Chondrocyte (in vitro differentiated cells): ENCODE measurements at regions not wholly inside any gene's neighbourhood (a gene's known extent, or its start where the extent isn't known, plus 50 kb on each side); places are given as distances from the start of the nearest gene placed in this dataset.

Experiments used
- DNase-seq: peaks from one replicate; pipeline ENCODE4 v3.0.0; 2021; ENCODE audit warnings: mixed read lengths, low spot score
- H3K27ac Mint-ChIP-seq: one replicate; pipeline ENCODE4 v1.8.0; 2021; ENCODE audit warnings: mild to moderate bottlenecking, moderate library complexity, mixed read lengths; ENCODE audit not compliant: unreplicated experiment
- H3K27me3 Mint-ChIP-seq: 2 replicates; pipeline ENCODE4 v1.8.0; 2021; ENCODE audit warnings: low read depth, mixed read lengths
- H3K36me3 Mint-ChIP-seq: 2 replicates; pipeline ENCODE4 v1.8.0; 2021; ENCODE audit warnings: low read depth, mixed read lengths
- H3K4me1 Mint-ChIP-seq: 2 replicates; pipeline ENCODE4 v1.8.0; 2021; ENCODE audit warnings: low read depth, mild to moderate bottlenecking, mixed read lengths
- H3K4me3 Mint-ChIP-seq: one replicate; pipeline ENCODE4 v1.8.0; 2021; ENCODE audit warnings: mild to moderate bottlenecking, moderate library complexity, mixed read lengths; ENCODE audit not compliant: unreplicated experiment
- H3K9me3 Mint-ChIP-seq: 2 replicates; pipeline ENCODE4 v1.8.0; 2021; ENCODE audit warnings: low read depth, mixed read lengths
- TF ChIP-seq, protein P1 (sequence below): fragments of 200-600 bp; sonication (generic); IDR thresholded peaks from 2 replicates; pipeline ENCODE4 v1.5.0; 2021; ENCODE audit warnings: antibody characterized with exemption, mild to moderate bottlenecking, moderate library complexity

DNA sequence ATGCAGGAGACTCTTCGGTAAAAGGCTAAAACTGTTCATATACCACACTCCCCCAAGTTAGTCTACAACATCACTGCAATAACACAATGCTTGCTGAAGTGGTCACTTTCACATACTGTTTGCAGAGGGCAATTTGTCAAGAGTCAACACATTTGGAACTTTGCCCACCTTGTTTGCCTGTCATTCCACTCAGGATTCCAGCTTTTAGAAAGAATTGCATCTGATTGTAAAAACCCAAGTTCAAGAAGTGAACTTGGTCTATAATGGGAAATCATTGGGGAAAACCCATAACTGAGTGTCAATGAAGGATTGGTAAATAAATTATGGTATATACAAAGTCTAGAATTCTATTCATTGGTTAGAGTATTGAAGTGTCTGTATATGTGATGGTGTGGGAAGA lies 120.5 kb downstream of the GADD45G start:
- Mint-ChIP-seq H3K4me1 (no peaks in the 10 kb centered on the region), H3K9me3 (no peaks in the 10 kb centered on the region), H3K27ac (no peak overlapping the region), H3K36me3 (no peaks in the 10 kb centered on the region), H3K4me3 (no peak overlapping the region), H3K27me3 (peaks cover 12% of the 10 kb centered on the region)
- DNase-seq = no peak
- TF ChIP-seq, protein P1, sequence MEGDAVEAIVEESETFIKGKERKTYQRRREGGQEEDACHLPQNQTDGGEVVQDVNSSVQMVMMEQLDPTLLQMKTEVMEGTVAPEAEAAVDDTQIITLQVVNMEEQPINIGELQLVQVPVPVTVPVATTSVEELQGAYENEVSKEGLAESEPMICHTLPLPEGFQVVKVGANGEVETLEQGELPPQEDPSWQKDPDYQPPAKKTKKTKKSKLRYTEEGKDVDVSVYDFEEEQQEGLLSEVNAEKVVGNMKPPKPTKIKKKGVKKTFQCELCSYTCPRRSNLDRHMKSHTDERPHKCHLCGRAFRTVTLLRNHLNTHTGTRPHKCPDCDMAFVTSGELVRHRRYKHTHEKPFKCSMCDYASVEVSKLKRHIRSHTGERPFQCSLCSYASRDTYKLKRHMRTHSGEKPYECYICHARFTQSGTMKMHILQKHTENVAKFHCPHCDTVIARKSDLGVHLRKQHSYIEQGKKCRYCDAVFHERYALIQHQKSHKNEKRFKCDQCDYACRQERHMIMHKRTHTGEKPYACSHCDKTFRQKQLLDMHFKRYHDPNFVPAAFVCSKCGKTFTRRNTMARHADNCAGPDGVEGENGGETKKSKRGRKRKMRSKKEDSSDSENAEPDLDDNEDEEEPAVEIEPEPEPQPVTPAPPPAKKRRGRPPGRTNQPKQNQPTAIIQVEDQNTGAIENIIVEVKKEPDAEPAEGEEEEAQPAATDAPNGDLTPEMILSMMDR = no peak

DNA sequence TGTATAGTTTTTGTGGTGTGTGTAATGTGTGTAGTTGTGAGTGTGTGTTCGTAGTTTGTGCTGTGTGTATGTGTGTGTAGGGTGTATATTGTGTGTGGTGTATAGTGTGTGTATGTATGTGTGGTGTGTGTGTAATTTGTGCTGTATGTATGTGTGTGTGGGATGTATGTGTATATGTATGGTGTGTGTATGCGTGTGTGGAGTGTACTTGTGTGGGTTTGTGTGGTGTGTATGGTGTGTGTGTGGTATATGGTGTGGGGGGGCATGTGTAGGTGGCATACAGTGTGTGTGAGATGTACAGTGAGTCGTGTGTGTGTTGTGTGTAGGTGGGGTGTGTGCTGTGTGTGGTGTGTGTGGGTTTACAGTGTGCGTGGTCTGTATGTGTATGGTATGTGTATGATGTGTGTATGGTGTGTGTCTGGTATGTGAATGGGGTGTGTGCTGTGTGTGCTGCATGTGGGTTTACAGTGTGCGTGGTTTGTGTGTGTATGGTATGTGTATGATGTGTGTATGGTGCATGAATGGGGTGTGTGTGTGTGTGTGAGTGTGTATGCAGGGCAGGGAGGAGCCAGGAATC lies 125.2 kb downstream of the GADD45G start:
- Mint-ChIP-seq H3K4me3 (no peak overlapping the region), H3K9me3 (no peaks in the 10 kb centered on the region), H3K27me3 (peaks cover 25% of the 10 kb centered on the region), H3K36me3 (no peaks in the 10 kb centered on the region), H3K27ac (no peak overlapping the region), H3K4me1 (no peaks in the 10 kb centered on the region)
- no peak for DNase-seq
- TF ChIP-seq, protein P1 = no peak

DNA sequence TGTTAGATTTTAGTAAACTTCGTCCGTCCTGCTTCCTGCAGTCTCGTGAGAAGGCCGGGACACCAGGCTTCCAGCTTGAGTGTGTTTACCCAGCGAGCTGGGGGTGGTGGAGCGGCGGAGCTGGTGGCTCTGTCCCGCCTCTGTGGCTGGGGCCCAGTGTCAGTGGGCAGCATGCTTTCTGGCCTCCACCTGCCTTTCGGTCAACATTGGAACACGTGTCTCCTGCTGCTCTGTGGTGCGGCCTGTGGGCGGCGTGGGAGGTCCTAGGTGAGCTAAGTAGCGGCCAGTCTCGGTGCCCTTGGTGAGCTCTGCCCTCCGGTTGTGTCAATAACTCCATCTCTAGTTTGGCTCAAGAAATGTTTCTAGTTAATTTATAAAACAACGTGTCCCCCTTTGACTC lies 125.9 kb downstream of the GADD45G start:
- TF ChIP-seq, protein P1 = no peak
- H3K4me1 Mint-ChIP-seq = no peaks in the 10 kb centered on the region
- H3K36me3 Mint-ChIP-seq = no peaks in the 10 kb centered on the region
- H3K27me3 Mint-ChIP-seq = peaks cover 25% of the 10 kb centered on the region
- H3K27ac Mint-ChIP-seq = no peak overlapping the region
- DNase-seq = no peak
- no peak overlapping the region for H3K4me3 Mint-ChIP-seq
- no peaks in the 10 kb centered on the region for H3K9me3 Mint-ChIP-seq

DNA sequence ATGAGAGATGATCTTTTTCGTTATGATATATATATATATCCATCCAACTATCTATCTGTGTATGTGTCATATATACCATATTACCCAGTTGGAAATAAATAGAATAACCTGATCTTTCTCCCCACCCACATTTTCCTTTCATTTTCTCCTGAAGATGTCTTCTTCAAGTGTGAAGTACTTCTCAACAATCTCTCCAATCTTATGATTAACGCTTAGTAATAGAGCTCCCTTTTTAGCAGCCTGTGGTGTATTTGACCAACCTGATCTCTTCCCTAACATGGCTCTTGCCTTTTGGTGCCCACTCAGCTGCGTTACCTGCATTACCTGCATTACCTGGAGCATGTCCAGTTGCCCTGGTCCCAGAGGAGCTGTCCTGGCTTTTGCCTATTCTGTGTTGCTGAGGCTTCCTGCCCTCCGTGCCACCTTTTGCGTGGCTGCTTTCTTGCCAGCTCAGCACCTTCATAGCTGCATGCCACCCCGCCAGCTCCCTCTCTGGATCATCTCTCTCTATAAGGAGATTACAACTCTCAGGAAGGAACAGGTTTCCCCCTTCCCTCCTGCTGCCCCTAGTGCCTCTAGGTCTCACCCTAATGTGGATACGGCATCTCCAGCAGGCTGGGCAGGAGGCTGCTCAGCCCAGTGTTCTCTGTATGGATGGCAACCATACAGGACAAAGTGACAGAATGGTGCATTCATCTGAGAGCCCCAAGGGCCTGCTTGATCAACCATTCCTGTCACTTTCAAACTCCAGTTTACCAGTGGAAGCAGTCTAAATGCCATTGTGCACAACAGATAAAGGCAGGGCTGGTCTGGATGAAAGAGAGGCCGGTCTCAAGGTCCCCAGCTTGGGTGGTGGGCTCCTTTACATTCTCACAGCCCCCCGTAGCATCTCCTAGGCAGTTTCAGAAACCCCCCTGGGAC lies 126.7 kb downstream of the GADD45G start:
- Mint-ChIP-seq H3K9me3 (no peaks in the 10 kb centered on the region), H3K4me1 (no peaks in the 10 kb centered on the region), H3K27ac (no peak overlapping the region), H3K36me3 (no peaks in the 10 kb centered on the region), H3K4me3 (no peak overlapping the region), H3K27me3 (peaks cover 23% of the 10 kb centered on the region)
- DNase-seq = no peak
- TF ChIP-seq, protein P1 = no peak

DNA sequence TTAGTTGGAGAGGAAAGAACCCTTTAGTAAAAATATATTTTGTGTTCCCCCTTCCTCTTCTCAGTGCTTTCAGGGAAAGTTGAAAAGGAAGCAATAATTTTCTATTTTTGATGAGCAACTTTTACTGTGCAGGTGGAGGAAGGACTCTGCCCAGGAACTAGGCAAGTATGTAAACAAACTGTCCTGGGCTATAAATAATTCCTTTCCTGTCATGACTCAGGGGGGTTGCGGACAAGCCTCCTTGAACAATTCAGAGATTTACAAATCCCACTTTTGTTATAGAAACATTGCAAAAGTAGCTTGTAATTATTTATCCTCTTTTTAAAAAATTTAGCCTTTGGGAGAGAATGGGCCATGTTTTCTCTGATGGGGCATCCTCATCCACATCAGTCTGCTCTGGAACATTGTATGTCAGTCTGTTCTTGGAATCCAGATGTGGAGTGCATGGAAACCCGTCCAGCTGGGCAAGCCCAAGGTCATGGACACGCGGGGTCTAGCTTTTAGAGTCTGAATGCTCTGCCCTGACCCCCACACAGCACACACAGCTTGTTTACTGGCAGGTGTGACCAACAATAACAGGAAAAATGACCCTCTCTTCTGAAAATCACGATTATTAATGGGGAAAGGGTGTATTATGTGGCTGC lies 127.6 kb downstream of the GADD45G start:
- peak overlapping the region; percentile 32 for H3K27ac Mint-ChIP-seq
- H3K27me3 Mint-ChIP-seq = peaks cover 20% of the 10 kb centered on the region
- DNase-seq = no peak
- no peaks in the 10 kb centered on the region for H3K9me3 Mint-ChIP-seq
- H3K36me3 Mint-ChIP-seq = no peaks in the 10 kb centered on the region
- H3K4me1 Mint-ChIP-seq = no peaks in the 10 kb centered on the region
- TF ChIP-seq, protein P1 = no peak
- H3K4me3 Mint-ChIP-seq = no peak overlapping the region
